ENCODE measurements at regions not wholly inside any gene's neighbourhood (a gene's known extent, or its start where the extent isn't known, plus 50 kb on each side); places are given as distances from the start of the nearest gene placed in this dataset.

DNA sequence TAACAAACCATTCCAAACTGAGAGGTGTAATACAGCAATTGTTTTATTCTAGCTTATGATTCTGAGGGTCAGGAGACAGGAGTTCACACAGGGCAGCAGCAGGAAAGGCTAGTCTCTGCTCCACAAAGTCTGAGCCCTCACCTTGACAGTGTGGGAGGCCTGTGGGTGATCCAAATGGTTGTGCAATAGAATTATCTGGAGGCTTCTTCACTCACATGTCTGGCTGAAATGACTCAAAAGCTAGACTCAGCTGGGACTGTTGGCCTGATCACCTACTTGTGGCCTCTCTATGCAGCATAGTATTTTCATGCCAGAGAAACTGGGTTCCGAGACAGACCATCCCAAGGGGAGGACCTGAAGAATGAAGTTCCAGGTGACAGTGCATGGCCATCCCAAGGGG, 233.9 kb upstream of the UBE2E2 start:
- TF ChIP-seq PPARA (CRISPR knock-in tag; IDR thresholded peaks at IDR 0.05; ENCODE audit: borderline replicate concordance) (no peak), PATZ1 (CRISPR knock-in tag; IDR thresholded peaks at IDR 0.05; ENCODE audit: borderline replicate concordance) (no peak), SNAI2 (CRISPR knock-in tag; IDR thresholded peaks at IDR 0.05) (no peak), ZFP3 (CRISPR knock-in tag; IDR thresholded peaks at IDR 0.05) (no peak)
- TF ChIP-seq, protein P1, sequence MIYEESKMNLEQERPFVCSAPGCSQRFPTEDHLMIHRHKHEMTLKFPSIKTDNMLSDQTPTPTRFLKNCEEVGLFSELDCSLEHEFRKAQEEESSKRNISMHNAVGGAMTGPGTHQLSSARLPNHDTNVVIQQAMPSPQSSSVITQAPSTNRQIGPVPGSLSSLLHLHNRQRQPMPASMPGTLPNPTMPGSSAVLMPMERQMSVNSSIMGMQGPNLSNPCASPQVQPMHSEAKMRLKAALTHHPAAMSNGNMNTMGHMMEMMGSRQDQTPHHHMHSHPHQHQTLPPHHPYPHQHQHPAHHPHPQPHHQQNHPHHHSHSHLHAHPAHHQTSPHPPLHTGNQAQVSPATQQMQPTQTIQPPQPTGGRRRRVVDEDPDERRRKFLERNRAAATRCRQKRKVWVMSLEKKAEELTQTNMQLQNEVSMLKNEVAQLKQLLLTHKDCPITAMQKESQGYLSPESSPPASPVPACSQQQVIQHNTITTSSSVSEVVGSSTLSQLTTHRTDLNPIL (CRISPR knock-in tag; IDR thresholded peaks at IDR 0.05; ENCODE audit: low read depth): no peak

All from SK-N-SH treated with all-trans-retinoic acid at 6 μM for 48 hours (cell line).